ENCODE measurements at regions not wholly inside any gene's neighbourhood (a gene's known extent, or its start where the extent isn't known, plus 50 kb on each side); places are given as distances from the start of the nearest gene placed in this dataset.

- Histone ChIP-seq H3K27me3 (no peaks in the 10 kb centered on the region), H3K9me3 (no peaks in the 10 kb centered on the region), H3K4me1 (ENCODE audit: insufficient read depth) (no peaks in the 10 kb centered on the region), H3K4me3 (no peak overlapping the region), H3K27ac (no peak overlapping the region), H3K36me3 (no peaks in the 10 kb centered on the region)
- TF ChIP-seq EP300 (IDR thresholded peaks at IDR 0.05) = no peak
- no peak for TF ChIP-seq POLR2A (IDR thresholded peaks at IDR 0.05)
- no peak for TF ChIP-seq CTCF (IDR thresholded peaks at IDR 0.05)
- 82 to 89% (median 84%) methylated on average over 10 of the region's 10 CpGs for WGBS, 3 donors
- intact Hi-C loops (cut with DNase I) = no loop called here
- DNase-seq = no peak
These were observed 1073.0 kb downstream of the BRD1 start for GRCh38 chr22:48754611-48755058.

- DNase-seq = no peak
- no peak for TF ChIP-seq EP300 (IDR thresholded peaks at IDR 0.05)
- no peak for TF ChIP-seq POLR2A (IDR thresholded peaks at IDR 0.05)
- no peak for TF ChIP-seq CTCF (IDR thresholded peaks at IDR 0.05)
- H3K4me3 ChIP-seq = no peak overlapping the region
- H3K36me3 ChIP-seq = no peaks in the 10 kb centered on the region
- no peak overlapping the region for H3K27ac ChIP-seq
- intact Hi-C loops (cut with DNase I) = loop anchor here in 1 of 4 donors (1.0 kb wide), 1 partner anchor 22 kb away; no protein-coding TSS in a partner anchor
- WGBS, 3 donors = 79 to 90% (median 88%) methylated on average over 25 of the region's 25 CpGs
- no peaks in the 10 kb centered on the region for H3K9me3 ChIP-seq
- no peaks in the 10 kb centered on the region for H3K27me3 ChIP-seq
- H3K4me1 ChIP-seq (ENCODE audit: insufficient read depth) = no peaks in the 10 kb centered on the region
These were observed 1073.7 kb downstream of the BRD1 start for GRCh38 chr22:48753752-48754517.

GRCh38 chr22:48753381-48753730 is 1074.3 kb downstream of the BRD1 start:
- Histone ChIP-seq H3K9me3 (no peaks in the 10 kb centered on the region), H3K27ac (no peak overlapping the region), H3K4me1 (ENCODE audit: insufficient read depth) (no peaks in the 10 kb centered on the region), H3K4me3 (no peak overlapping the region), H3K36me3 (no peaks in the 10 kb centered on the region), H3K27me3 (no peaks in the 10 kb centered on the region)
- DNase-seq = no peak
- WGBS, 3 donors = 92 to 96% (median 96%) methylated on average over 10 of the region's 10 CpGs
- intact Hi-C loops (cut with DNase I) = loop anchor here in 1 of 4 donors (1.0 kb wide), 1 partner anchor 21 kb away; no protein-coding TSS in a partner anchor
- TF ChIP-seq POLR2A (IDR thresholded peaks at IDR 0.05) (no peak), EP300 (IDR thresholded peaks at IDR 0.05) (no peak), CTCF (IDR thresholded peaks at IDR 0.05) (no peak)

- intact Hi-C loops (cut with DNase I) = loop anchor here in 1 of 4 donors (1.0 kb wide), 1 partner anchor 20 kb away; no protein-coding TSS in a partner anchor
- WGBS, 3 donors = 73 to 77% (median 75%) methylated on average over 22 of the region's 22 CpGs
- H3K9me3 ChIP-seq = no peaks in the 10 kb centered on the region
- H3K27ac ChIP-seq = no peak overlapping the region
- H3K4me3 ChIP-seq = no peak overlapping the region
- no peaks in the 10 kb centered on the region for H3K27me3 ChIP-seq
- no peaks in the 10 kb centered on the region for H3K36me3 ChIP-seq
- no peak for DNase-seq
- TF ChIP-seq POLR2A (IDR thresholded peaks at IDR 0.05) (no peak), CTCF (IDR thresholded peaks at IDR 0.05) (no peak), EP300 (IDR thresholded peaks at IDR 0.05) (no peak)
- no peaks in the 10 kb centered on the region for H3K4me1 ChIP-seq (ENCODE audit: insufficient read depth)
These were observed 1075.0 kb downstream of the BRD1 start for GRCh38 chr22:48752451-48753380.
